GM12878 (cell line): ENCODE measurements at regions not wholly inside any gene's neighbourhood (a gene's known extent, or its start where the extent isn't known, plus 50 kb on each side); places are given as distances from the start of the nearest gene placed in this dataset.

ENCODE experiments used
- CBFB ChIP-seq: IDR thresholded peaks from 2 replicates; pipeline ENCODE4 v1.6.1; 2016; ENCODE audit warnings: antibody characterized with exemption, low read depth
- CHD2 ChIP-seq: IDR thresholded peaks from 2 replicates; pipeline ENCODE4 v1.6.1; 2011; ENCODE audit warnings: low read depth, low read length, improper control_type of control experiment, borderline replicate concordance
- CREB1 ChIP-seq: IDR thresholded peaks from 2 replicates; pipeline ENCODE4 v1.6.1; 2012; ENCODE audit warnings: low read depth, mild to moderate bottlenecking, inconsistent platforms
- LARP7 ChIP-seq: fragments of 450-650 bp; IDR thresholded peaks from 2 replicates; pipeline ENCODE4 v1.6.1; 2017; ENCODE audit warnings: mild to moderate bottlenecking
- PML ChIP-seq: IDR thresholded peaks from 2 replicates; pipeline ENCODE4 v1.6.1; 2012; ENCODE audit warnings: low read length, inconsistent platforms
- RB1 ChIP-seq: fragments of 450-650 bp; formaldehyde crosslinking; IDR thresholded peaks from 2 replicates; pipeline ENCODE4 v1.6.1; 2017; ENCODE audit warnings: mild to moderate bottlenecking, borderline replicate concordance
- SIN3A ChIP-seq: IDR thresholded peaks from 2 replicates; pipeline ENCODE4 v1.6.1; 2012; ENCODE audit warnings: low read depth, low read length, improper control_type of control experiment
- SMAD1 ChIP-seq: fragments of 450-650 bp; IDR thresholded peaks from 2 replicates; pipeline ENCODE4 v1.6.1; 2018; ENCODE audit warnings: mild to moderate bottlenecking, low read depth; ENCODE audit not compliant: partially characterized antibody
- SUZ12 ChIP-seq: fragments of 200-600 bp; sonication (generic); IDR thresholded peaks from one replicate; pipeline ENCODE4 v1.6.1; 2018; ENCODE audit warnings: antibody characterized with exemption, mild to moderate bottlenecking; ENCODE audit not compliant: unreplicated experiment
- TARDBP ChIP-seq: IDR thresholded peaks from 2 replicates; pipeline ENCODE4 v1.6.1; 2016; ENCODE audit warnings: borderline replicate concordance
- YBX1 ChIP-seq: fragments of 450-650 bp; IDR thresholded peaks from 2 replicates; pipeline ENCODE4 v1.6.1; 2016; ENCODE audit warnings: antibody characterized with exemption
- ZSCAN29 ChIP-seq: fragments of 450-650 bp; IDR thresholded peaks from 2 replicates; pipeline ENCODE4 v1.6.1; 2017; ENCODE audit warnings: mild to moderate bottlenecking, moderate library complexity
- TF ChIP-seq, protein P1 (sequence below): IDR thresholded peaks from 2 replicates; pipeline ENCODE4 v1.6.1; 2012; ENCODE audit warnings: improper control_type of control experiment, low read depth, low read length; ENCODE audit not compliant: insufficient replicate concordance
- TF ChIP-seq, protein P2 (sequence below): IDR thresholded peaks from 2 replicates; pipeline ENCODE4 v1.6.1; 2012; ENCODE audit warnings: low read length, inconsistent platforms

- TF ChIP-seq, protein P1, sequence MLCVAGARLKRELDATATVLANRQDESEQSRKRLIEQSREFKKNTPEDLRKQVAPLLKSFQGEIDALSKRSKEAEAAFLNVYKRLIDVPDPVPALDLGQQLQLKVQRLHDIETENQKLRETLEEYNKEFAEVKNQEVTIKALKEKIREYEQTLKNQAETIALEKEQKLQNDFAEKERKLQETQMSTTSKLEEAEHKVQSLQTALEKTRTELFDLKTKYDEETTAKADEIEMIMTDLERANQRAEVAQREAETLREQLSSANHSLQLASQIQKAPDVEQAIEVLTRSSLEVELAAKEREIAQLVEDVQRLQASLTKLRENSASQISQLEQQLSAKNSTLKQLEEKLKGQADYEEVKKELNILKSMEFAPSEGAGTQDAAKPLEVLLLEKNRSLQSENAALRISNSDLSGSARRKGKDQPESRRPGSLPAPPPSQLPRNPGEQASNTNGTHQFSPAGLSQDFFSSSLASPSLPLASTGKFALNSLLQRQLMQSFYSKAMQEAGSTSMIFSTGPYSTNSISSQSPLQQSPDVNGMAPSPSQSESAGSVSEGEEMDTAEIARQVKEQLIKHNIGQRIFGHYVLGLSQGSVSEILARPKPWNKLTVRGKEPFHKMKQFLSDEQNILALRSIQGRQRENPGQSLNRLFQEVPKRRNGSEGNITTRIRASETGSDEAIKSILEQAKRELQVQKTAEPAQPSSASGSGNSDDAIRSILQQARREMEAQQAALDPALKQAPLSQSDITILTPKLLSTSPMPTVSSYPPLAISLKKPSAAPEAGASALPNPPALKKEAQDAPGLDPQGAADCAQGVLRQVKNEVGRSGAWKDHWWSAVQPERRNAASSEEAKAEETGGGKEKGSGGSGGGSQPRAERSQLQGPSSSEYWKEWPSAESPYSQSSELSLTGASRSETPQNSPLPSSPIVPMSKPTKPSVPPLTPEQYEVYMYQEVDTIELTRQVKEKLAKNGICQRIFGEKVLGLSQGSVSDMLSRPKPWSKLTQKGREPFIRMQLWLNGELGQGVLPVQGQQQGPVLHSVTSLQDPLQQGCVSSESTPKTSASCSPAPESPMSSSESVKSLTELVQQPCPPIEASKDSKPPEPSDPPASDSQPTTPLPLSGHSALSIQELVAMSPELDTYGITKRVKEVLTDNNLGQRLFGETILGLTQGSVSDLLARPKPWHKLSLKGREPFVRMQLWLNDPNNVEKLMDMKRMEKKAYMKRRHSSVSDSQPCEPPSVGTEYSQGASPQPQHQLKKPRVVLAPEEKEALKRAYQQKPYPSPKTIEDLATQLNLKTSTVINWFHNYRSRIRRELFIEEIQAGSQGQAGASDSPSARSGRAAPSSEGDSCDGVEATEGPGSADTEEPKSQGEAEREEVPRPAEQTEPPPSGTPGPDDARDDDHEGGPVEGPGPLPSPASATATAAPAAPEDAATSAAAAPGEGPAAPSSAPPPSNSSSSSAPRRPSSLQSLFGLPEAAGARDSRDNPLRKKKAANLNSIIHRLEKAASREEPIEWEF, result no peak
- TF ChIP-seq SIN3A (no peak), CBFB (no peak), TARDBP (no peak), YBX1 (no peak), CREB1 (no peak), SMAD1 (no peak), ZSCAN29 (no peak), CHD2 (no peak), LARP7 (no peak), PML (no peak), SUZ12 (no peak), RB1 (no peak)
- TF ChIP-seq, protein P2, sequence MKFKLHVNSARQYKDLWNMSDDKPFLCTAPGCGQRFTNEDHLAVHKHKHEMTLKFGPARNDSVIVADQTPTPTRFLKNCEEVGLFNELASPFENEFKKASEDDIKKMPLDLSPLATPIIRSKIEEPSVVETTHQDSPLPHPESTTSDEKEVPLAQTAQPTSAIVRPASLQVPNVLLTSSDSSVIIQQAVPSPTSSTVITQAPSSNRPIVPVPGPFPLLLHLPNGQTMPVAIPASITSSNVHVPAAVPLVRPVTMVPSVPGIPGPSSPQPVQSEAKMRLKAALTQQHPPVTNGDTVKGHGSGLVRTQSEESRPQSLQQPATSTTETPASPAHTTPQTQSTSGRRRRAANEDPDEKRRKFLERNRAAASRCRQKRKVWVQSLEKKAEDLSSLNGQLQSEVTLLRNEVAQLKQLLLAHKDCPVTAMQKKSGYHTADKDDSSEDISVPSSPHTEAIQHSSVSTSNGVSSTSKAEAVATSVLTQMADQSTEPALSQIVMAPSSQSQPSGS, result no peak
Measured at GRCh38 chr3:127105587-127105986, 87.3 kb upstream of the PRR23E start (continued).
